Aorta (tissue), 5 donors: ENCODE measurements at regions not wholly inside any gene's neighbourhood (a gene's known extent, or its start where the extent isn't known, plus 50 kb on each side); places are given as distances from the start of the nearest gene placed in this dataset.
"Not testable (repeated sequence)": the region's sequence is repeated elsewhere in the genome, so short reads cannot be mapped to it uniquely, and the experiment has no call there.

Source experiments
- ATAC-seq: fragments of 200-7000 bp; cut with Tn5 transposase; one replicate; pipeline ENCODE4 v1.9.1; 2022; ENCODE audit warnings: moderate library complexity; ENCODE audit not compliant: low FRiP score
- DNase-seq, 2 donors: peaks; one replicate each; pipeline ENCODE4 v3.0.0-alpha.2; 2020
- H3K27ac ChIP-seq, 2 donors: one replicate each; pipeline ENCODE4 v1.5.1; 2013; ENCODE audit warnings: low read length in 2 of 2, mild to moderate bottlenecking in 2 of 2, moderate library complexity in 2 of 2, control low read depth in 1 of 2, inconsistent platforms in 1 of 2, low read depth in 1 of 2
- H3K27me3 ChIP-seq, 2 donors: one replicate each; pipeline ENCODE4 v1.6.1; 2013; ENCODE audit warnings: control low read depth in 1 of 2, low read length in 1 of 2, mild to moderate bottlenecking in 1 of 2, moderate library complexity in 1 of 2; ENCODE audit not compliant: insufficient read depth in 2 of 2, control insufficient read depth in 1 of 2
- H3K36me3 ChIP-seq, 2 donors: one replicate each; pipeline ENCODE4 v1.6.1; 2013; ENCODE audit warnings: control low read depth in 1 of 2, low read length in 1 of 2, mild to moderate bottlenecking in 1 of 2; ENCODE audit not compliant: insufficient read depth in 2 of 2, control insufficient read depth in 1 of 2
- H3K4me1 ChIP-seq, 2 donors: one replicate each; pipeline ENCODE4 v1.6.1; 2013; ENCODE audit warnings: low read length in 2 of 2, control low read depth in 1 of 2, mild to moderate bottlenecking in 1 of 2, moderate library complexity in 1 of 2; ENCODE audit not compliant: insufficient read depth in 2 of 2, control insufficient read depth in 1 of 2
- H3K4me3 ChIP-seq, 2 donors: one replicate each; pipeline ENCODE4 v1.5.1; 2013; ENCODE audit warnings: low read length in 2 of 2, control low read depth in 1 of 2, mild to moderate bottlenecking in 1 of 2
- H3K9me3 ChIP-seq: one replicate; pipeline ENCODE4 v1.6.1; 2013; ENCODE audit warnings: mild to moderate bottlenecking, low read length; ENCODE audit not compliant: control insufficient read depth
- WGBS, 2 donors: extraction: QIAGEN DNeasy Blood & Tissue Kit; methylation state at CpG; one replicate each; pipeline ENCODE4 v1.1.7; 2013; 5-methylcytosine and 5-hydroxymethylcytosine counted together
- intact Hi-C, 2 donors: fragments of 100-400 bp; cut with DNase I; formaldehyde crosslinking; loops; one replicate each; pipeline versions ENCODE4 v1.14.2 to v1.15.0; 2022
- donor health status: healthy with polysubstance abuse.
- donor health status: Bipolar disorder and iron deficiency.
- donor health status: DM: no; HTN: no; CAD: no.
- donor health status: DM: no; HTN: no; CAD: no.
- donor health status: DM: yes; HTN: yes; CAD: no.

- H3K4me3 ChIP-seq = no peak overlapping the region
- no peak for DNase-seq
- no peaks in the 10 kb centered on the region for H3K9me3 ChIP-seq
- no peaks in the 10 kb centered on the region for H3K27me3 ChIP-seq
- H3K4me1 ChIP-seq = no peaks in the 10 kb centered on the region
- H3K36me3 ChIP-seq = no peaks in the 10 kb centered on the region
- intact Hi-C loops = no loop called here
- ATAC-seq = no peak
- H3K27ac ChIP-seq = no peak overlapping the region
- WGBS, 2 donors = 81 to 85% methylated on average over 3 of the region's 3 CpGs
Observed at GRCh38 chr14:27890259-27890658, 876.3 kb upstream of the FOXG1 start.

GRCh38 chr14:27908484-27908883 is 858.1 kb upstream of the FOXG1 start:
- WGBS, 2 donors = 78 to 89% methylated on average over 1 of the region's 1 CpG

GRCh38 chr14:27916326-27916725 is 850.3 kb upstream of the FOXG1 start:
- Histone ChIP-seq H3K36me3 (no peaks in the 10 kb centered on the region), H3K4me1 (no peaks in the 10 kb centered on the region), H3K27me3 (no peaks in the 10 kb centered on the region), H3K9me3 (peaks cover under 1% of the 10 kb centered on the region), H3K4me3 (no peak overlapping the region), H3K27ac (no peak overlapping the region)
- DNase-seq (no peak), ATAC-seq (no peak)
- 21 to 25% methylated on average over 3 of the region's 3 CpGs for WGBS, 2 donors
- intact Hi-C loops = no loop called here

More at GRCh38 chr14:27908484-27908883, 858.1 kb upstream of the FOXG1 start:
- H3K9me3 ChIP-seq, H3K36me3 ChIP-seq, ATAC-seq, H3K27me3 ChIP-seq, DNase-seq, H3K27ac ChIP-seq, H3K4me3 ChIP-seq, H3K4me1 ChIP-seq, intact Hi-C loops: not testable (repeated sequence)

GRCh38 chr14:27917896-27918295 is 848.7 kb upstream of the FOXG1 start:
- H3K36me3 ChIP-seq = no peaks in the 10 kb centered on the region
- H3K4me1 ChIP-seq = no peaks in the 10 kb centered on the region
- no peak overlapping the region for H3K4me3 ChIP-seq
- no peaks in the 10 kb centered on the region for H3K27me3 ChIP-seq
- intact Hi-C loops = no loop called here
- H3K27ac ChIP-seq = no peak overlapping the region
- H3K9me3 ChIP-seq = peaks cover 1% of the 10 kb centered on the region
- 70 to 76% methylated on average over 3 of the region's 3 CpGs for WGBS, 2 donors
- no peak for DNase-seq
- no peak for ATAC-seq

GRCh38 chr14:27927519-27927918 is 839.1 kb upstream of the FOXG1 start:
- no peak for ATAC-seq
- no peaks in the 10 kb centered on the region for H3K27me3 ChIP-seq
- no peaks in the 10 kb centered on the region for H3K36me3 ChIP-seq
- H3K9me3 ChIP-seq = no peaks in the 10 kb centered on the region
- no peaks in the 10 kb centered on the region for H3K4me1 ChIP-seq
- no peak overlapping the region for H3K27ac ChIP-seq
- H3K4me3 ChIP-seq = no peak overlapping the region
- intact Hi-C loops = no loop called here
- no peak for DNase-seq

- Histone ChIP-seq H3K36me3 (no peaks in the 10 kb centered on the region), H3K27me3 (no peaks in the 10 kb centered on the region), H3K9me3 (no peaks in the 10 kb centered on the region), H3K4me3 (no peak overlapping the region), H3K27ac (no peak overlapping the region), H3K4me1 (no peaks in the 10 kb centered on the region)
- DNase-seq (no peak), ATAC-seq (no peak)
- intact Hi-C loops = no loop called here
- WGBS, 2 donors = 56 to 62% methylated on average over 1 of the region's 1 CpG
Observed at GRCh38 chr14:27929797-27930347, 836.7 kb upstream of the FOXG1 start.

GRCh38 chr14:27938392-27938791 is 828.2 kb upstream of the FOXG1 start:
- no peak for ATAC-seq

GRCh38 chr14:27945512-27945911 is 821.1 kb upstream of the FOXG1 start:
- Histone ChIP-seq H3K9me3 (no peaks in the 10 kb centered on the region), H3K4me3 (no peak overlapping the region), H3K27ac (no peak overlapping the region), H3K4me1 (no peaks in the 10 kb centered on the region), H3K27me3 (no peaks in the 10 kb centered on the region), H3K36me3 (no peaks in the 10 kb centered on the region)
- WGBS, 2 donors = 78% methylated on average over 4 of the region's 4 CpGs
- DNase-seq (no peak), ATAC-seq (no peak)
- intact Hi-C loops = no loop called here

More at GRCh38 chr14:27938392-27938791, 828.2 kb upstream of the FOXG1 start:
- H3K36me3 ChIP-seq = no peaks in the 10 kb centered on the region
- DNase-seq = no peak
- no peaks in the 10 kb centered on the region for H3K27me3 ChIP-seq
- H3K9me3 ChIP-seq = no peaks in the 10 kb centered on the region
- WGBS, 2 donors = 64 to 65% methylated on average over 1 of the region's 1 CpG
- H3K4me3 ChIP-seq = no peak overlapping the region
- H3K27ac ChIP-seq = no peak overlapping the region
- intact Hi-C loops = no loop called here
- no peaks in the 10 kb centered on the region for H3K4me1 ChIP-seq

- no peak for DNase-seq
- Histone ChIP-seq H3K27ac (no peak overlapping the region), H3K9me3 (no peaks in the 10 kb centered on the region), H3K27me3 (no peaks in the 10 kb centered on the region), H3K36me3 (no peaks in the 10 kb centered on the region), H3K4me3 (no peak overlapping the region), H3K4me1 (no peaks in the 10 kb centered on the region)
- WGBS, 2 donors = 83 to 88% methylated on average over 2 of the region's 2 CpGs
- intact Hi-C loops = no loop called here
- no peak for ATAC-seq
Observed at GRCh38 chr14:27958757-27959156, 807.8 kb upstream of the FOXG1 start.
